HEK293 (cell line): ENCODE measurements at regions not wholly inside any gene's neighbourhood (a gene's known extent, or its start where the extent isn't known, plus 50 kb on each side); places are given as distances from the start of the nearest gene placed in this dataset.

ENCODE experiments used
- CTCF ChIA-PET: fragments of 350-600 bp; formaldehyde crosslinking; extraction: SDS; loops from one replicate; lab custom pipeline; 2021; ENCODE audit warnings: antibody characterized with exemption; lab: Yijun Ruan, JAX
- POLR2A ChIA-PET: fragments of 300-600 bp; formaldehyde crosslinking; extraction: SDS; loops from one replicate; lab custom pipeline; 2020; ENCODE audit warnings: antibody characterized with exemption, inconsistent platforms; lab: Yijun Ruan, JAX
- H3K27ac ChIP-seq: fragments of 200-500 bp; sonication (Bioruptor generic); 2 replicates; pipeline ENCODE4 v1.5.1; 2014; ENCODE audit warnings: low read depth, low read length, control low read depth, inconsistent platforms; ENCODE audit errors: extremely low read depth
- H3K36me3 ChIP-seq, 2 experiments: fragments of 200-500 bp in 1 of 2; sonication (Bioruptor generic) in 1 of 2; 1 replicate in 1 of 2; 2 replicates in 1 of 2; pipeline ENCODE4 v1.5.1; 2014 to 2017; ENCODE audit warnings: inconsistent platforms in 2 of 2, low read length in 2 of 2; ENCODE audit not compliant: control insufficient read depth in 2 of 2, insufficient read depth in 1 of 2
- H3K4me1 ChIP-seq: fragments of 200-500 bp; sonication (Bioruptor generic); 2 replicates; pipeline ENCODE4 v1.5.1; 2014; ENCODE audit warnings: mild to moderate bottlenecking, low read length, inconsistent platforms; ENCODE audit not compliant: control insufficient read depth, insufficient read depth
- H3K4me3 ChIP-seq: 2 replicates; pipeline ENCODE4 v1.5.1; 2011; ENCODE audit warnings: low read depth, mild to moderate bottlenecking, control low read depth, low read length, moderate library complexity
- H3K9me3 ChIP-seq: fragments of 200-500 bp; sonication (Bioruptor generic); 2 replicates; pipeline ENCODE4 v1.5.1; 2014; ENCODE audit warnings: low read depth, low read length, inconsistent platforms; ENCODE audit not compliant: control insufficient read depth, insufficient read depth
- EGR2 ChIP-seq: fragments of 450-650 bp; formaldehyde crosslinking; IDR thresholded peaks from 2 replicates; pipeline ENCODE4 v1.5.1; 2016; ENCODE audit warnings: low read depth, missing biosample characterization, missing genetic modification characterization
- GLI4 ChIP-seq: fragments of 450-650 bp; formaldehyde crosslinking; IDR thresholded peaks from 2 replicates; pipeline ENCODE4 v1.5.1; 2016; ENCODE audit warnings: missing biosample characterization, missing genetic modification characterization
- HOXC10 ChIP-seq: sonication (generic); formaldehyde crosslinking; IDR thresholded peaks from 2 replicates; pipeline ENCODE4 v1.8.1; 2023; ENCODE audit warnings: mild to moderate bottlenecking, missing genetic modification reagents
- KLF1 ChIP-seq: fragments of 450-650 bp; formaldehyde crosslinking; IDR thresholded peaks from 2 replicates; pipeline ENCODE4 v1.5.1; 2016; ENCODE audit warnings: missing biosample characterization, missing genetic modification characterization
- KLF8 ChIP-seq: fragments of 450-650 bp; formaldehyde crosslinking; IDR thresholded peaks from 2 replicates; pipeline ENCODE4 v1.5.1; 2016; ENCODE audit warnings: missing biosample characterization, missing genetic modification characterization
- MEIS1 ChIP-seq: sonication (generic); formaldehyde crosslinking; IDR thresholded peaks from 2 replicates; pipeline ENCODE4 v1.8.1; 2022; ENCODE audit warnings: missing genetic modification reagents, mild to moderate bottlenecking, borderline replicate concordance
- MZF1 ChIP-seq: fragments of 450-650 bp; formaldehyde crosslinking; IDR thresholded peaks from 2 replicates; pipeline ENCODE4 v1.5.1; 2017; ENCODE audit warnings: missing biosample characterization, missing genetic modification characterization, borderline replicate concordance
- ZBTB1 ChIP-seq: fragments of 450-650 bp; formaldehyde crosslinking; IDR thresholded peaks from 2 replicates; pipeline ENCODE4 v1.5.1; 2016; ENCODE audit warnings: missing biosample characterization, missing genetic modification characterization
- ZFP3 ChIP-seq: fragments of 450-650 bp; formaldehyde crosslinking; IDR thresholded peaks from 2 replicates; pipeline ENCODE4 v1.5.1; 2016; ENCODE audit warnings: low read depth, missing biosample characterization, missing genetic modification characterization
- ZFP37 ChIP-seq: fragments of 450-650 bp; formaldehyde crosslinking; IDR thresholded peaks from 2 replicates; pipeline ENCODE4 v1.5.1; 2016; ENCODE audit warnings: missing biosample characterization, missing genetic modification characterization
- ZNF114 ChIP-seq: fragments of 450-650 bp; formaldehyde crosslinking; IDR thresholded peaks from 2 replicates; pipeline ENCODE4 v1.5.0; 2017; ENCODE audit warnings: missing biosample characterization, missing genetic modification characterization
- ZNF133 ChIP-seq: fragments of 450-650 bp; formaldehyde crosslinking; IDR thresholded peaks from 2 replicates; pipeline ENCODE4 v1.5.1; 2016; ENCODE audit warnings: missing biosample characterization, missing genetic modification characterization
- ZNF148 ChIP-seq: fragments of 450-650 bp; formaldehyde crosslinking; IDR thresholded peaks from 2 replicates; pipeline ENCODE4 v1.5.0; 2017; ENCODE audit warnings: missing biosample characterization, missing genetic modification characterization, borderline replicate concordance
- ZNF155 ChIP-seq: fragments of 450-650 bp; formaldehyde crosslinking; IDR thresholded peaks from 2 replicates; pipeline ENCODE4 v1.5.1; 2016; ENCODE audit warnings: missing biosample characterization, missing genetic modification characterization
- ZNF157 ChIP-seq: fragments of 450-650 bp; formaldehyde crosslinking; IDR thresholded peaks from 2 replicates; pipeline ENCODE4 v1.5.1; 2016; ENCODE audit warnings: missing biosample characterization, missing genetic modification characterization
- ZNF248 ChIP-seq: fragments of 450-650 bp; formaldehyde crosslinking; IDR thresholded peaks from 2 replicates; pipeline ENCODE4 v1.5.1; 2017; ENCODE audit warnings: missing biosample characterization, missing genetic modification characterization
- ZNF266 ChIP-seq: fragments of 450-650 bp; formaldehyde crosslinking; IDR thresholded peaks from 2 replicates; pipeline ENCODE4 v1.5.1; 2016; ENCODE audit warnings: missing biosample characterization, missing genetic modification characterization, low read depth
- ZNF280C ChIP-seq: fragments of 450-650 bp; formaldehyde crosslinking; IDR thresholded peaks from 2 replicates; pipeline ENCODE4 v1.5.1; 2016; ENCODE audit warnings: missing biosample characterization, missing genetic modification characterization
- ZNF280D ChIP-seq: fragments of 450-650 bp; formaldehyde crosslinking; IDR thresholded peaks from 2 replicates; pipeline ENCODE4 v1.5.1; 2016; ENCODE audit warnings: missing biosample characterization, missing genetic modification characterization
- ZNF394 ChIP-seq: fragments of 450-650 bp; formaldehyde crosslinking; IDR thresholded peaks from 2 replicates; pipeline ENCODE4 v1.5.1; 2016; ENCODE audit warnings: missing biosample characterization, missing genetic modification characterization, mild to moderate bottlenecking, moderate library complexity, borderline replicate concordance
- ZNF501 ChIP-seq: fragments of 450-650 bp; formaldehyde crosslinking; IDR thresholded peaks from 2 replicates; pipeline ENCODE4 v1.5.1; 2016; ENCODE audit warnings: missing biosample characterization, missing genetic modification characterization
- ZNF514 ChIP-seq: fragments of 450-650 bp; formaldehyde crosslinking; IDR thresholded peaks from 2 replicates; pipeline ENCODE4 v1.5.1; 2016; ENCODE audit warnings: missing biosample characterization, missing genetic modification characterization
- ZNF544 ChIP-seq: fragments of 450-650 bp; formaldehyde crosslinking; IDR thresholded peaks from 2 replicates; pipeline ENCODE4 v1.5.0; 2017; ENCODE audit warnings: missing biosample characterization, missing genetic modification characterization
- ZNF670 ChIP-seq: fragments of 450-650 bp; formaldehyde crosslinking; IDR thresholded peaks from 2 replicates; pipeline ENCODE4 v1.5.1; 2016; ENCODE audit warnings: missing biosample characterization, missing genetic modification characterization, low read depth
- ZNF707 ChIP-seq: fragments of 450-650 bp; formaldehyde crosslinking; IDR thresholded peaks from 2 replicates; pipeline ENCODE4 v1.5.1; 2016; ENCODE audit warnings: missing biosample characterization, missing genetic modification characterization
- ZNF76 ChIP-seq: fragments of 450-650 bp; formaldehyde crosslinking; IDR thresholded peaks from 2 replicates; pipeline ENCODE4; 2016; ENCODE audit warnings: low read depth, missing biosample characterization, missing genetic modification characterization, borderline replicate concordance
- ZNF777 ChIP-seq: fragments of 450-650 bp; formaldehyde crosslinking; IDR thresholded peaks from 2 replicates; pipeline ENCODE4 v1.5.1; 2017; ENCODE audit warnings: missing biosample characterization, missing genetic modification characterization, borderline replicate concordance

GRCh38 chr1:72481420-72481970 is 199.2 kb upstream of the NEGR1 start:
- no peak overlapping the region for H3K4me3 ChIP-seq
- H3K4me1 ChIP-seq: no peaks in the 10 kb centered on the region
- no peak overlapping the region for H3K27ac ChIP-seq
- POLR2A ChIA-PET: no interaction called here
- TF ChIP-seq ZNF76 (no peak), ZNF155 (tag by site-specific recombination) (no peak), ZFP37 (tag by site-specific recombination) (no peak), GLI4 (tag by site-specific recombination) (no peak), ZFP3 (no peak), KLF1 (tag by site-specific recombination) (no peak), ZNF280C (tag by site-specific recombination) (no peak), ZBTB1 (no peak), ZNF148 (tag by site-specific recombination) (no peak), ZNF707 (tag by site-specific recombination) (no peak), ZNF133 (no peak), ZNF514 (tag by site-specific recombination) (no peak), HOXC10 (CRISPR knock-in tag) (no peak), ZNF544 (tag by site-specific recombination) (no peak), ZNF501 (no peak), MEIS1 (CRISPR knock-in tag) (no peak), EGR2 (tag by site-specific recombination) (no peak), ZNF266 (no peak)
- TF ChIP-seq, all 188 proteins: peak for 0
- CTCF ChIA-PET: interaction anchor here (0.6 kb wide), 1 partner anchor 580 kb away, joined by 3 read pairs; no protein-coding TSS in a partner anchor
- H3K36me3 ChIP-seq: no peaks in the 10 kb centered on the region
- H3K9me3 ChIP-seq: no peaks in the 10 kb centered on the region

- ChIA-PET CTCF (no interaction called here), POLR2A (no interaction called here)
- H3K4me3 ChIP-seq: no peak overlapping the region
- no peak overlapping the region for H3K27ac ChIP-seq
- H3K4me1 ChIP-seq: no peaks in the 10 kb centered on the region
- no peaks in the 10 kb centered on the region for H3K9me3 ChIP-seq
- no peaks in the 10 kb centered on the region for H3K36me3 ChIP-seq
- no peak for TF ChIP-seq ZNF157 (tag by site-specific recombination)
- no peak for TF ChIP-seq ZNF670 (tag by site-specific recombination)
- no peak for TF ChIP-seq ZNF248 (tag by site-specific recombination)
- no peak for TF ChIP-seq ZNF280D
- no peak for TF ChIP-seq MZF1 (tag by site-specific recombination)
- no peak for TF ChIP-seq ZNF394 (tag by site-specific recombination)
- TF ChIP-seq KLF8 (tag by site-specific recombination): no peak
- TF ChIP-seq ZNF114 (tag by site-specific recombination): no peak
- TF ChIP-seq ZNF777 (tag by site-specific recombination): no peak
- TF ChIP-seq ZNF155 (tag by site-specific recombination): no peak
These were observed 184.0 kb upstream of the NEGR1 start for GRCh38 chr1:72466376-72466775.
